GM12878 (cell line): ENCODE measurements at regions not wholly inside any gene's neighbourhood (a gene's known extent, or its start where the extent isn't known, plus 50 kb on each side); places are given as distances from the start of the nearest gene placed in this dataset.

ENCODE experiments used
- BCL11A ChIP-seq: IDR thresholded peaks from 2 replicates; pipeline ENCODE4 v1.6.1; 2011; ENCODE audit warnings: low read depth, low read length
- CHD1 ChIP-seq: IDR thresholded peaks from 2 replicates; pipeline ENCODE4 v1.6.1; 2012; ENCODE audit warnings: low read depth, low read length, improper control_type of control experiment
- ELK1 ChIP-seq: IDR thresholded peaks from 2 replicates; pipeline ENCODE4 v1.6.1; 2012; ENCODE audit warnings: low read depth, low read length, improper control_type of control experiment
- IRF3 ChIP-seq: fragments of 450-650 bp; IDR thresholded peaks from 2 replicates; pipeline ENCODE4 v1.6.1; 2014; ENCODE audit warnings: mild to moderate bottlenecking
- LARP7 ChIP-seq: fragments of 450-650 bp; IDR thresholded peaks from 2 replicates; pipeline ENCODE4 v1.6.1; 2017; ENCODE audit warnings: mild to moderate bottlenecking
- MXI1 ChIP-seq: fragments of 150-350 bp; IDR thresholded peaks from 2 replicates; pipeline ENCODE4 v1.6.1; 2011; ENCODE audit warnings: low read depth, mild to moderate bottlenecking, inconsistent platforms, low read length, improper control_type of control experiment
- SKIL ChIP-seq: fragments of 450-650 bp; IDR thresholded peaks from 2 replicates; pipeline ENCODE4 v1.6.1; 2017; ENCODE audit warnings: mild to moderate bottlenecking, low read depth, inconsistent platforms; ENCODE audit not compliant: poor library complexity, severe bottlenecking
- ZSCAN29 ChIP-seq: fragments of 450-650 bp; IDR thresholded peaks from 2 replicates; pipeline ENCODE4 v1.6.1; 2017; ENCODE audit warnings: mild to moderate bottlenecking, moderate library complexity
- TF ChIP-seq, protein P1 (sequence below): fragments of 450-650 bp; IDR thresholded peaks from 2 replicates; pipeline ENCODE4 v1.6.1; 2016; ENCODE audit warnings: mild to moderate bottlenecking
- TF ChIP-seq, protein P2 (sequence below): IDR thresholded peaks from 2 replicates; pipeline ENCODE4 v1.6.1; 2011; ENCODE audit warnings: low read depth, low read length, improper control_type of control experiment, borderline replicate concordance
- TF ChIP-seq, protein P3 (sequence below): fragments of 150-350 bp; IDR thresholded peaks from 2 replicates; pipeline ENCODE4 v1.6.1; 2016; ENCODE audit warnings: low read depth, low read length
- TF ChIP-seq, protein P4 (sequence below), 3 experiments: IDR thresholded peaks in 2 of 3; conservative IDR thresholded peaks in 1 of 3; 2 replicates each; pipeline ENCODE4 v1.5.1; 2011; ENCODE audit warnings: low read depth in 3 of 3, low read length in 3 of 3, mild to moderate bottlenecking in 3 of 3, control low read depth in 2 of 3, moderate library complexity in 2 of 3, inconsistent platforms in 1 of 3, mixed read lengths in 1 of 3; ENCODE audit not compliant: control insufficient read depth in 2 of 3, insufficient read depth in 1 of 3; ENCODE audit errors: extremely low read depth in 1 of 3

- TF ChIP-seq SKIL, result peak; percentile 97
- TF ChIP-seq, protein P1, sequence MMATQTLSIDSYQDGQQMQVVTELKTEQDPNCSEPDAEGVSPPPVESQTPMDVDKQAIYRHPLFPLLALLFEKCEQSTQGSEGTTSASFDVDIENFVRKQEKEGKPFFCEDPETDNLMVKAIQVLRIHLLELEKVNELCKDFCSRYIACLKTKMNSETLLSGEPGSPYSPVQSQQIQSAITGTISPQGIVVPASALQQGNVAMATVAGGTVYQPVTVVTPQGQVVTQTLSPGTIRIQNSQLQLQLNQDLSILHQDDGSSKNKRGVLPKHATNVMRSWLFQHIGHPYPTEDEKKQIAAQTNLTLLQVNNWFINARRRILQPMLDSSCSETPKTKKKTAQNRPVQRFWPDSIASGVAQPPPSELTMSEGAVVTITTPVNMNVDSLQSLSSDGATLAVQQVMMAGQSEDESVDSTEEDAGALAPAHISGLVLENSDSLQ, result peak; percentile 44; the same call in 1 of the 2 replicates
- no peak for TF ChIP-seq ZSCAN29
- TF ChIP-seq MXI1, result peak; percentile 39; the same call in 1 of the 2 replicates
- TF ChIP-seq, protein P2, sequence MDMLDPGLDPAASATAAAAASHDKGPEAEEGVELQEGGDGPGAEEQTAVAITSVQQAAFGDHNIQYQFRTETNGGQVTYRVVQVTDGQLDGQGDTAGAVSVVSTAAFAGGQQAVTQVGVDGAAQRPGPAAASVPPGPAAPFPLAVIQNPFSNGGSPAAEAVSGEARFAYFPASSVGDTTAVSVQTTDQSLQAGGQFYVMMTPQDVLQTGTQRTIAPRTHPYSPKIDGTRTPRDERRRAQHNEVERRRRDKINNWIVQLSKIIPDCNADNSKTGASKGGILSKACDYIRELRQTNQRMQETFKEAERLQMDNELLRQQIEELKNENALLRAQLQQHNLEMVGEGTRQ, result no peak
- TF ChIP-seq, protein P3, sequence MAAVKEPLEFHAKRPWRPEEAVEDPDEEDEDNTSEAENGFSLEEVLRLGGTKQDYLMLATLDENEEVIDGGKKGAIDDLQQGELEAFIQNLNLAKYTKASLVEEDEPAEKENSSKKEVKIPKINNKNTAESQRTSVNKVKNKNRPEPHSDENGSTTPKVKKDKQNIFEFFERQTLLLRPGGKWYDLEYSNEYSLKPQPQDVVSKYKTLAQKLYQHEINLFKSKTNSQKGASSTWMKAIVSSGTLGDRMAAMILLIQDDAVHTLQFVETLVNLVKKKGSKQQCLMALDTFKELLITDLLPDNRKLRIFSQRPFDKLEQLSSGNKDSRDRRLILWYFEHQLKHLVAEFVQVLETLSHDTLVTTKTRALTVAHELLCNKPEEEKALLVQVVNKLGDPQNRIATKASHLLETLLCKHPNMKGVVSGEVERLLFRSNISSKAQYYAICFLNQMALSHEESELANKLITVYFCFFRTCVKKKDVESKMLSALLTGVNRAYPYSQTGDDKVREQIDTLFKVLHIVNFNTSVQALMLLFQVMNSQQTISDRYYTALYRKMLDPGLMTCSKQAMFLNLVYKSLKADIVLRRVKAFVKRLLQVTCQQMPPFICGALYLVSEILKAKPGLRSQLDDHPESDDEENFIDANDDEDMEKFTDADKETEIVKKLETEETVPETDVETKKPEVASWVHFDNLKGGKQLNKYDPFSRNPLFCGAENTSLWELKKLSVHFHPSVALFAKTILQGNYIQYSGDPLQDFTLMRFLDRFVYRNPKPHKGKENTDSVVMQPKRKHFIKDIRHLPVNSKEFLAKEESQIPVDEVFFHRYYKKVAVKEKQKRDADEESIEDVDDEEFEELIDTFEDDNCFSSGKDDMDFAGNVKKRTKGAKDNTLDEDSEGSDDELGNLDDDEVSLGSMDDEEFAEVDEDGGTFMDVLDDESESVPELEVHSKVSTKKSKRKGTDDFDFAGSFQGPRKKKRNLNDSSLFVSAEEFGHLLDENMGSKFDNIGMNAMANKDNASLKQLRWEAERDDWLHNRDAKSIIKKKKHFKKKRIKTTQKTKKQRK, result no peak
- TF ChIP-seq CHD1, result no peak
- TF ChIP-seq IRF3, result no peak
- TF ChIP-seq ELK1, result no peak
- 0 out of 2 replicates have a peak, but pooled peaks have one; percentile 11 for TF ChIP-seq LARP7
- TF ChIP-seq BCL11A, result peak; percentile 75; the same call in 1 of the 2 replicates
- TF ChIP-seq, protein P4, sequence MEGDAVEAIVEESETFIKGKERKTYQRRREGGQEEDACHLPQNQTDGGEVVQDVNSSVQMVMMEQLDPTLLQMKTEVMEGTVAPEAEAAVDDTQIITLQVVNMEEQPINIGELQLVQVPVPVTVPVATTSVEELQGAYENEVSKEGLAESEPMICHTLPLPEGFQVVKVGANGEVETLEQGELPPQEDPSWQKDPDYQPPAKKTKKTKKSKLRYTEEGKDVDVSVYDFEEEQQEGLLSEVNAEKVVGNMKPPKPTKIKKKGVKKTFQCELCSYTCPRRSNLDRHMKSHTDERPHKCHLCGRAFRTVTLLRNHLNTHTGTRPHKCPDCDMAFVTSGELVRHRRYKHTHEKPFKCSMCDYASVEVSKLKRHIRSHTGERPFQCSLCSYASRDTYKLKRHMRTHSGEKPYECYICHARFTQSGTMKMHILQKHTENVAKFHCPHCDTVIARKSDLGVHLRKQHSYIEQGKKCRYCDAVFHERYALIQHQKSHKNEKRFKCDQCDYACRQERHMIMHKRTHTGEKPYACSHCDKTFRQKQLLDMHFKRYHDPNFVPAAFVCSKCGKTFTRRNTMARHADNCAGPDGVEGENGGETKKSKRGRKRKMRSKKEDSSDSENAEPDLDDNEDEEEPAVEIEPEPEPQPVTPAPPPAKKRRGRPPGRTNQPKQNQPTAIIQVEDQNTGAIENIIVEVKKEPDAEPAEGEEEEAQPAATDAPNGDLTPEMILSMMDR (IDR thresholded peaks at IDR 0.05 in 2 of 3, conservative IDR thresholded peaks at IDR 0.05 in 1 of 3; ENCODE audit: control insufficient read depth in 2 of 3, extremely low read depth in 1 of 3, insufficient read depth in 1 of 3, low read depth in 3 of 3, low read length in 3 of 3), result no peak
These were observed 221.3 kb downstream of the ARHGAP12 start (continued) for GRCh38 chr10:31707093-31708039.
